Neuronal stem cell (in vitro differentiated cells): ENCODE measurements at regions not wholly inside any gene's neighbourhood (a gene's known extent, or its start where the extent isn't known, plus 50 kb on each side); places are given as distances from the start of the nearest gene placed in this dataset.

Source experiments
- DNase-seq: peaks from one replicate; pipeline ENCODE4 v3.0.0-alpha.2; 2013; ENCODE audit warnings: low spot score
- H2AFZ ChIP-seq: one replicate; pipeline ENCODE4 v1.6.1; 2013; ENCODE audit warnings: mild to moderate bottlenecking, low read length, inconsistent platforms
- H2AK5ac ChIP-seq: 2 replicates; pipeline ENCODE4 v1.6.1; 2013; ENCODE audit warnings: low read depth, mild to moderate bottlenecking, inconsistent platforms, low read length, moderate library complexity, mixed read lengths
- H2BK120ac ChIP-seq: 2 replicates; pipeline ENCODE4 v1.6.1; 2013; ENCODE audit warnings: low read depth, mild to moderate bottlenecking, inconsistent platforms, low read length, moderate library complexity, mixed read lengths
- H2BK12ac ChIP-seq: one replicate; pipeline ENCODE4 v1.6.1; 2013; ENCODE audit warnings: low read length, inconsistent platforms
- H2BK15ac ChIP-seq: 2 replicates; pipeline ENCODE4 v1.6.1; 2013; ENCODE audit warnings: mild to moderate bottlenecking, low read length, inconsistent platforms, mixed read lengths
- H2BK5ac ChIP-seq: one replicate; pipeline ENCODE4 v1.6.1; 2013; ENCODE audit warnings: inconsistent platforms, mild to moderate bottlenecking, low read length, moderate library complexity
- H3K14ac ChIP-seq: one replicate; pipeline ENCODE4 v1.6.1; 2013; ENCODE audit warnings: low read length, inconsistent platforms
- H3K18ac ChIP-seq: 2 replicates; pipeline ENCODE4 v1.6.1; 2013; ENCODE audit warnings: low read length, inconsistent platforms
- H3K23ac ChIP-seq: 2 replicates; pipeline ENCODE4 v1.6.1; 2013; ENCODE audit warnings: low read depth, mild to moderate bottlenecking, mixed read lengths, low read length, inconsistent platforms; ENCODE audit not compliant: poor library complexity
- H3K27ac ChIP-seq: replicated peaks from 3 replicates; pipeline ENCODE4 v1.5.1; 2013; ENCODE audit warnings: low read length, inconsistent platforms
- H3K27me3 ChIP-seq, 3 experiments: 2 replicates each; pipeline ENCODE4 v1.6.1; 2013; ENCODE audit warnings: low read length in 3 of 3, mild to moderate bottlenecking in 2 of 3, inconsistent platforms in 1 of 3, low read depth in 1 of 3, mixed read lengths in 1 of 3, moderate library complexity in 1 of 3; ENCODE audit not compliant: control insufficient read depth in 3 of 3, insufficient read depth in 3 of 3
- H3K36me3 ChIP-seq, 2 donors: replicated peaks in 1 of 2; 2 replicates each; pipeline ENCODE4 v1.6.1; 2013; ENCODE audit warnings: low read length in 2 of 2; ENCODE audit not compliant: control insufficient read depth in 2 of 2, insufficient read depth in 2 of 2
- H3K4ac ChIP-seq: 2 replicates; pipeline ENCODE4 v1.6.1; 2013; ENCODE audit warnings: inconsistent platforms, mild to moderate bottlenecking, low read length, moderate library complexity
- H3K4me1 ChIP-seq, 2 donors: 1 replicate in 1 of 2; 2 replicates in 1 of 2; pipeline ENCODE4 v1.6.1; 2013; ENCODE audit warnings: low read length in 2 of 2, low read depth in 1 of 2; ENCODE audit not compliant: control insufficient read depth in 2 of 2, insufficient read depth in 1 of 2
- H3K4me2 ChIP-seq: one replicate; pipeline ENCODE4 v1.6.1; 2013; ENCODE audit warnings: mild to moderate bottlenecking, low read length, inconsistent platforms; ENCODE audit not compliant: insufficient read depth, poor library complexity, severe bottlenecking
- H3K4me3 ChIP-seq, 2 donors: 2 replicates each; pipeline ENCODE4 v1.5.1; 2013; ENCODE audit warnings: low read length in 2 of 2, mild to moderate bottlenecking in 2 of 2, inconsistent platforms in 1 of 2, moderate library complexity in 1 of 2
- H3K79me1 ChIP-seq: one replicate; pipeline ENCODE4 v1.6.1; 2013; ENCODE audit warnings: low read depth, mild to moderate bottlenecking, inconsistent platforms, low read length, moderate library complexity
- H3K9ac ChIP-seq: one replicate; pipeline ENCODE4 v1.6.1; 2013; ENCODE audit warnings: mild to moderate bottlenecking, low read depth, low read length, inconsistent platforms; ENCODE audit not compliant: poor library complexity
- H3K9me3 ChIP-seq, 2 donors: replicated peaks in 1 of 2; 2 replicates each; pipeline versions ENCODE3 to v1.6.1; 2013; ENCODE audit warnings: low read length in 2 of 2, mild to moderate bottlenecking in 2 of 2, inconsistent platforms in 1 of 2, low read depth in 1 of 2, mixed read lengths in 1 of 2, moderate library complexity in 1 of 2; ENCODE audit not compliant: control insufficient read depth in 2 of 2, insufficient read depth in 1 of 2
- H4K8ac ChIP-seq: one replicate; pipeline ENCODE4 v1.6.1; 2013; ENCODE audit warnings: low read depth, mild to moderate bottlenecking, inconsistent platforms, low read length, moderate library complexity
- H4K91ac ChIP-seq: one replicate; pipeline ENCODE4 v1.6.1; 2013; ENCODE audit warnings: low read length, low read depth, mild to moderate bottlenecking, inconsistent platforms; ENCODE audit not compliant: poor library complexity
- WGBS, 2 donors: extraction: QIAGEN DNeasy Blood & Tissue Kit; methylation state at CpG; one replicate each; pipeline ENCODE4 v1.1.7; 2013; ENCODE audit warnings: missing lambda C conversion rate in 2 of 2, mixed read lengths in 1 of 2; ENCODE audit not compliant: insufficient read length in 2 of 2, insufficient replicate concordance in 1 of 2; ENCODE audit errors: extremely low coverage in 2 of 2; 5-methylcytosine and 5-hydroxymethylcytosine counted together

DNA sequence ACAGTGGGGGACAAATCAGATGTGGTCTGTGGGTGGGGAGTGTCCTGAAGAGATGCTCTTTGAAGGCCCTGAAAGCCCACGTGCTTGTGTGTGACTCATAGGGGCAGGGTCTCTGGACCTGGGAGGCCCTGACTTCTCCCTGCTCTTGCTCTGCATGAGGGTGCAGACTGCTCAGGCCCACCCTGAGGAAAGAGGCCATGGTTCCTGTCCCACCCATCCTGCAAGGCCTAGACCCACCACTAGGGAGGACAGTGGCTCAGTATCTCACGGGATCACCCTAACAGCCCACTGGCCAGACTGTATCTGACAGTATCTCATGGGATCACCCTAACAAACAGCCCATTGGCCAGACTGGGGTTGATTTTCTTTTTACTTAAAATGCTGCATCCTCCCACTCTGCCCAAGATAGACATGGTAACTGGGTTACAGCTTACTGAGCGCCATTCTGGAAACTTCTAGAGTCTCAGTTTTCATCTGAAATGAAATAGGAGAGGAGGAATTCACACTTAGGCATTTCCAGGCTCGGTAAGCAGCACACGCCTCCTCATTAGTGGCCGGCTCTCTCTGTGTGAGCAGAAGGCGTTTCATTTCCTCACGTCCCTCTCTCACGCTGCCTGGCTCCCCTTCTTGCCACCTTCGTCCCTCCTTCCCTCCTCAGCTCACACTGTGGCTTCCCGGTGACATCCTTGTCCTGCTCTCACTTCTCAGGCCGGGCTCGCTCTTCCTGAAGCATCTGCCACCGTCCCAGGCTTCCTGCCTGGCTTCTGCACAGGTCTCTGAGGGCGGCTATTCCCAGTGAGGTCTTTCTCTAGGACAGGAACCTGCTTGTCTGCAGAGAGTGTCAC, 242.6 kb downstream of the GLRX3 start:
- no peak overlapping the region for H3K4me2 ChIP-seq
- H3K36me3 ChIP-seq, result no peaks in the 10 kb centered on the region
- H2AK5ac ChIP-seq, result no peak overlapping the region
- no peak overlapping the region for H4K91ac ChIP-seq
- H3K4me3 ChIP-seq, result no peak overlapping the region
- H3K27ac ChIP-seq, result no peak overlapping the region
- no peak for DNase-seq
- no peak overlapping the region for H2BK5ac ChIP-seq
- H2BK120ac ChIP-seq, result no peak overlapping the region
- no peak overlapping the region for H3K23ac ChIP-seq
- H3K9ac ChIP-seq, result no peak overlapping the region
- no peak overlapping the region for H3K4ac ChIP-seq
- no peak overlapping the region for H2BK15ac ChIP-seq
- H3K4me1 ChIP-seq, result peaks cover 0 to 4% of the 10 kb centered on the region in 2 donors
- no peaks in the 10 kb centered on the region for H3K79me1 ChIP-seq
- H3K18ac ChIP-seq, result peak overlapping the region; percentile 57
- H3K27me3 ChIP-seq, result no peaks in the 10 kb centered on the region
- no peaks in the 10 kb centered on the region for H3K9me3 ChIP-seq
- no peak overlapping the region for H4K8ac ChIP-seq
- no peak overlapping the region for H2AFZ ChIP-seq
- no CpG with 5 or more reads among the region's 15 CpGs for WGBS, 2 donors
- H3K14ac ChIP-seq, result no peak overlapping the region
- no peak overlapping the region for H2BK12ac ChIP-seq

DNA sequence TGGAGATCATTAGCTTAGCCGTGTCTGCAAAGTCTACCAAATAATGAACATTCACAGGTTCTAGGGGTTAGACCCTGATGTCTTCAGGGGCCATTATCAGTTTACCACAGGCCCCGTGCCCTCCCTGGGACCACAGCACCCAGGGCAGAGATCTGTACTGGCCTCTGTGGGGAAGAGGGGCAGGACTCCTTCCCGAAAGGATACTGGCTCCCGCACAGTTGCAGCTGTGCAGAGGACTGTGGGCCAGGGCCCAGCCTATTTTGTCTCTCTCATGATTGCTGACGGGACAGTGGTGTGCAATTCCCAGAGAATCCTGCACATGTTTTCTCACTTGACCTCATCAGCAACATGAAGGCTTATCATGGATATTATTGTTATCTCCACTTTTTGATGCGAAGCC, 243.9 kb downstream of the GLRX3 start:
- Histone ChIP-seq H3K14ac (no peak overlapping the region), H4K8ac (no peak overlapping the region), H3K27me3 (no peaks in the 10 kb centered on the region), H3K18ac (no peak overlapping the region), H2BK15ac (no peak overlapping the region), H3K4me1 (peaks cover 0 to 4% of the 10 kb centered on the region in 2 donors), H2BK5ac (no peak overlapping the region), H3K4me2 (no peak overlapping the region), H2BK120ac (no peak overlapping the region), H3K23ac (no peak overlapping the region), H3K36me3 (no peaks in the 10 kb centered on the region), H2AK5ac (no peak overlapping the region), H3K9ac (no peak overlapping the region), H2AFZ (no peak overlapping the region), H3K4ac (no peak overlapping the region), H3K79me1 (no peaks in the 10 kb centered on the region), H3K4me3 (no peak overlapping the region), H2BK12ac (no peak overlapping the region), H3K27ac (no peak overlapping the region), H4K91ac (no peak overlapping the region), H3K9me3 (no peaks in the 10 kb centered on the region)
- WGBS, 2 donors, result no CpG with 5 or more reads among the region's 6 CpGs
- DNase-seq, result no peak

DNA sequence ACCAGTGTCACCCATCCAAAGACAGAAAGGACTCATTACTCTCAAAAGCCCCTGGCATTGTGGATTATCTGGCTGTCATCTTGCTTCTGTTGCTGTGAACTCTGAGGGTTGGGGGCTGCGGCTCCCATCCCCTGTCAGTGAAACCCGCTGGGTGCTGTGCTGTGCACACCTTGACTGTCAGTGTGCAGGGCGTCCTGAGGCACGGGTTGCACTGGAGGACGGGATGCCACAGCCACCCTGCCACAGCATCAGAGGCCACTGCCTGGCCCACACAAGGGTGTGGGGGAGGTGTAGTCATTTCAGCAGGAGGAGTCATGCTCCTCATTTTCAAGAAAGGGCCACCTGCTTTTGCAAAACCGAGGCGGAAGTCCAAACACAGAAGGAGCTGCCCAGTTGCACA, 245.8 kb downstream of the GLRX3 start:
- H3K4me1 ChIP-seq, result peaks cover 0 to 4% of the 10 kb centered on the region in 2 donors
- H3K9me3 ChIP-seq, result no peaks in the 10 kb centered on the region
- no peak overlapping the region for H3K4me2 ChIP-seq
- no peak overlapping the region for H3K9ac ChIP-seq
- H2BK120ac ChIP-seq, result no peak overlapping the region
- H3K18ac ChIP-seq, result no peak overlapping the region
- H4K8ac ChIP-seq, result no peak overlapping the region
- no peak overlapping the region for H3K4me3 ChIP-seq
- H2AFZ ChIP-seq, result no peak overlapping the region
- H3K4ac ChIP-seq, result no peak overlapping the region
- DNase-seq, result no peak
- WGBS, 2 donors, result no CpG with 5 or more reads among the region's 7 CpGs
- H3K27ac ChIP-seq, result no peak overlapping the region
- H4K91ac ChIP-seq, result no peak overlapping the region
- H2BK12ac ChIP-seq, result no peak overlapping the region
- H2BK15ac ChIP-seq, result no peak overlapping the region
- H3K14ac ChIP-seq, result no peak overlapping the region
- no peak overlapping the region for H3K23ac ChIP-seq
- no peak overlapping the region for H2AK5ac ChIP-seq
- H3K79me1 ChIP-seq, result no peaks in the 10 kb centered on the region
- H2BK5ac ChIP-seq, result no peak overlapping the region
- H3K36me3 ChIP-seq, result no peaks in the 10 kb centered on the region
- no peaks in the 10 kb centered on the region for H3K27me3 ChIP-seq

DNA sequence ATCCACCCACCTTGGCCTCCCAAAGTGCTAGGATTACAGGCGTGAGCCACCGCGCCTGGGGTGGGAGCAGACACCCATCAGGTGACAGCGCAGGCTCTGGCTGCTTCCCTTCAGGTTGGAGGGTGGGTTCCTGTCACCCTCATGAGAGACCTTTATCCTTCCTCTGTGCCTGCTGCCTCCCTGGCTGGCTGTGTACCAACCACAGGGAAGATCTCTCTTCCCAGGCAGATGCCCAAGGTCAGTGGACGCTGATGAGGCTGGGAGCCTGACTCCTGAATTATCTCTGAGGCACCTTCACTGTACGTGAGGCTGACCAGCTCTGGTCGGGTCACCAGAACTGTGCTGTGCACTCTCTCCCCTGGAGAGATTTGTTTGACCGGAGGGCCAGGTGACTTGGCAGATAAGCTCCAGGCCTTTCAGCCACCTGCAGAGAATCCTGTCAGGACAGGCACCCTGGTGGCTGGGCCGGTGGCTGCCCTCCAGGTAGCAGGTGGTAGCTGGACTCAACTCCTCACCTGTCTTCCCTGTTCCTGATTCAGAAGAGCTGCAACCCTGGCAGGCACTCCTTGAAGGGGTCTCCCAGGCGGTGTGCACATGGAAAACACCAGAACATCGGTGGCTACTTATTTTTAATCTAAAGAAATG, 251.9 kb downstream of the GLRX3 start:
- Histone ChIP-seq H3K4ac (no peak overlapping the region), H3K4me2 (no peak overlapping the region), H2AK5ac (no peak overlapping the region), H3K9me3 (no peaks in the 10 kb centered on the region), H3K14ac (no peak overlapping the region), H4K8ac (no peak overlapping the region), H3K4me1 (no peaks in the 10 kb centered on the region), H2BK120ac (no peak overlapping the region), H3K79me1 (no peaks in the 10 kb centered on the region), H3K4me3 (no peak overlapping the region), H3K36me3 (no peaks in the 10 kb centered on the region), H2AFZ (no peak overlapping the region), H3K9ac (no peak overlapping the region), H2BK5ac (no peak overlapping the region), H3K18ac (no peak overlapping the region), H4K91ac (no peak overlapping the region), H3K27me3 (no peaks in the 10 kb centered on the region), H2BK15ac (no peak overlapping the region), H3K23ac (no peak overlapping the region), H3K27ac (no peak overlapping the region), H2BK12ac (no peak overlapping the region)
- WGBS, 2 donors, result no CpG with 5 or more reads among the region's 11 CpGs
- no peak for DNase-seq
